GM19238 (cell line): ENCODE measurements at regions not wholly inside any gene's neighbourhood (a gene's known extent, or its start where the extent isn't known, plus 50 kb on each side); places are given as distances from the start of the nearest gene placed in this dataset.
A peak's percentile ranks its signal among the peaks of the same experiment; 100 is the strongest.
"Not testable (repeated sequence)": the region's sequence is repeated elsewhere in the genome, so short reads cannot be mapped to it uniquely, and the experiment has no call there.

ENCODE experiments used
- DNase-seq: peaks from one replicate; pipeline ENCODE4 v3.0.0; 2011; ENCODE audit warnings: low spot score; ENCODE audit not compliant: insufficient read length

- no peak for DNase-seq
Observed at GRCh38 chr6:63014290-63014689, 197.0 kb upstream of the FKBP1C start.

- no peak for DNase-seq
Observed at GRCh38 chr6:63022631-63023030, 188.6 kb upstream of the FKBP1C start.

GRCh38 chr6:63023726-63024125, 187.5 kb upstream of the FKBP1C start:
- DNase-seq = no peak

GRCh38 chr6:63049216-63049615, 162.1 kb upstream of the FKBP1C start:
- no peak for DNase-seq

GRCh38 chr6:63053206-63053605, 158.1 kb upstream of the FKBP1C start:
- not testable (repeated sequence) for DNase-seq

GRCh38 chr6:63058601-63059000, 152.7 kb upstream of the FKBP1C start:
- DNase-seq = no peak

GRCh38 chr6:63063631-63064271, 147.5 kb upstream of the FKBP1C start:
- no peak for DNase-seq

GRCh38 chr6:63066055-63066704, 145.1 kb upstream of the FKBP1C start:
- peak; percentile 4 for DNase-seq

- no peak for DNase-seq
Observed at GRCh38 chr6:63094947-63095346, 116.3 kb upstream of the FKBP1C start.

- DNase-seq = no peak
Observed at GRCh38 chr6:63097222-63097621, 114.0 kb upstream of the FKBP1C start.

- DNase-seq = no peak
Observed at GRCh38 chr6:63098789-63099188, 112.5 kb upstream of the FKBP1C start.

- no peak for DNase-seq
Observed at GRCh38 chr6:63099772-63100459, 111.4 kb upstream of the FKBP1C start.

- DNase-seq = no peak
Observed at GRCh38 chr6:63114610-63115211, 96.6 kb upstream of the FKBP1C start.

GRCh38 chr6:63121166-63121565, 90.1 kb upstream of the FKBP1C start:
- DNase-seq = no peak

- DNase-seq = no peak
Observed at GRCh38 chr6:63140114-63140513, 71.2 kb upstream of the FKBP1C start.

GRCh38 chr6:63140692-63141318, 70.5 kb upstream of the FKBP1C start:
- no peak for DNase-seq

GRCh38 chr6:63149730-63150129, 61.5 kb upstream of the FKBP1C start:
- no peak for DNase-seq

GRCh38 chr6:63154535-63154934, 56.7 kb upstream of the FKBP1C start:
- no peak for DNase-seq
